WTC11 (cell line): ENCODE measurements at regions not wholly inside any gene's neighbourhood (a gene's known extent, or its start where the extent isn't known, plus 50 kb on each side); places are given as distances from the start of the nearest gene placed in this dataset.

Source experiments
- ATAC-seq: fragments of 200-7000 bp; cut with Tn5 transposase; 2 replicates; pipeline ENCODE4 v1.10.0; 2021; ENCODE audit warnings: mild to moderate bottlenecking, moderate library complexity
- CTCF ChIA-PET: fragments of 300-600 bp; sonication (Branson Sonifier 250); formaldehyde crosslinking; loops from one replicate; lab custom pipeline; 2021; ENCODE audit warnings: antibody characterized with exemption; lab: Charles Lee
- POLR2A ChIA-PET: fragments of 350-600 bp; sonication (Branson Sonifier 250); formaldehyde crosslinking; loops from one replicate; lab custom pipeline; 2021; ENCODE audit warnings: antibody characterized with exemption; lab: Charles Lee
- DNase-seq: peaks from one replicate; pipeline ENCODE4 v3.0.0; 2021; ENCODE audit warnings: low spot score
- H3K27ac Mint-ChIP-seq: 2 replicates; pipeline ENCODE4 v1.8.0; 2021; ENCODE audit warnings: mixed read lengths
- H3K27me3 Mint-ChIP-seq: 2 replicates; pipeline ENCODE4 v1.8.0; 2021; ENCODE audit warnings: low read depth, mild to moderate bottlenecking, moderate library complexity, mixed read lengths
- H3K36me3 Mint-ChIP-seq: 2 replicates; pipeline ENCODE4 v1.8.0; 2021; ENCODE audit warnings: mixed read lengths
- H3K4me1 Mint-ChIP-seq: 2 replicates; pipeline ENCODE4 v1.8.0; 2022; ENCODE audit warnings: mixed read lengths
- H3K4me3 Mint-ChIP-seq: 2 replicates; pipeline ENCODE4 v1.8.0; 2021; ENCODE audit warnings: mild to moderate bottlenecking, moderate library complexity, mixed read lengths
- H3K9me3 Mint-ChIP-seq: 2 replicates; pipeline ENCODE4 v1.8.0; 2021; ENCODE audit warnings: mixed read lengths
- CREM ChIP-seq: sonication (generic); formaldehyde crosslinking; IDR thresholded peaks from 2 replicates; pipeline ENCODE4 v1.8.1; 2022; ENCODE audit warnings: mild to moderate bottlenecking, missing genetic modification reagents, moderate library complexity
- ESRRA ChIP-seq: sonication (generic); formaldehyde crosslinking; IDR thresholded peaks from 2 replicates; pipeline ENCODE4 v1.8.1; 2022; ENCODE audit warnings: mild to moderate bottlenecking, missing genetic modification reagents, borderline replicate concordance
- NR3C1 ChIP-seq: sonication (generic); formaldehyde crosslinking; conservative IDR thresholded peaks from 2 replicates; pipeline ENCODE4 v1.8.1; 2023; ENCODE audit warnings: low read depth, mild to moderate bottlenecking, missing genetic modification reagents
- SMAD4 ChIP-seq: sonication (generic); formaldehyde crosslinking; IDR thresholded peaks from 2 replicates; pipeline ENCODE4 v1.8.0; 2022; ENCODE audit warnings: mild to moderate bottlenecking, missing genetic modification reagents
- TEAD1 ChIP-seq: sonication (generic); formaldehyde crosslinking; IDR thresholded peaks from 2 replicates; pipeline ENCODE4 v1.8.0; 2022; ENCODE audit warnings: mild to moderate bottlenecking, missing genetic modification reagents
- TEAD4 ChIP-seq: sonication (generic); formaldehyde crosslinking; IDR thresholded peaks from 2 replicates; pipeline ENCODE4 v1.8.0; 2022; ENCODE audit warnings: mild to moderate bottlenecking, missing genetic modification reagents
- ZNF138 ChIP-seq: sonication (generic); formaldehyde crosslinking; conservative IDR thresholded peaks from 2 replicates; pipeline ENCODE4 v1.8.1; 2022; ENCODE audit warnings: mild to moderate bottlenecking, moderate library complexity, missing genetic modification reagents
- ZNF396 ChIP-seq: fragments of 250-450 bp; sonication (Bioruptor Pico); IDR thresholded peaks from 2 replicates; pipeline ENCODE4 v1.8.0; 2021; ENCODE audit warnings: mild to moderate bottlenecking, moderate library complexity, borderline replicate concordance
- TF ChIP-seq, protein P1 (sequence below): sonication (generic); formaldehyde crosslinking; IDR thresholded peaks from 2 replicates; pipeline ENCODE4 v1.8.0; 2022; ENCODE audit warnings: mild to moderate bottlenecking, missing genetic modification reagents
- TF ChIP-seq, protein P2 (sequence below): sonication (generic); formaldehyde crosslinking; IDR thresholded peaks from 2 replicates; pipeline ENCODE4 v1.8.1; 2023; ENCODE audit warnings: mild to moderate bottlenecking, missing genetic modification reagents, borderline replicate concordance
- TF ChIP-seq, protein P3 (sequence below): sonication (generic); formaldehyde crosslinking; IDR thresholded peaks from 2 replicates; pipeline ENCODE4 v1.8.1; 2022; ENCODE audit warnings: low read depth, mild to moderate bottlenecking, moderate library complexity, missing genetic modification reagents, borderline replicate concordance
- TF ChIP-seq, protein P4 (sequence below): fragments of 250-450 bp; sonication (Bioruptor Pico); IDR thresholded peaks from 2 replicates; pipeline ENCODE4 v1.9.0; 2021; ENCODE audit warnings: mild to moderate bottlenecking
- TF ChIP-seq, protein P5 (sequence below): sonication (generic); formaldehyde crosslinking; IDR thresholded peaks from 2 replicates; pipeline ENCODE4 v1.8.1; 2023; ENCODE audit warnings: mild to moderate bottlenecking, moderate library complexity, missing genetic modification reagents
- TF ChIP-seq, protein P6 (sequence below): sonication (generic); formaldehyde crosslinking; IDR thresholded peaks from 2 replicates; pipeline ENCODE4 v1.8.1; 2022; ENCODE audit warnings: missing genetic modification reagents, borderline replicate concordance
- TF ChIP-seq, protein P7 (sequence below): fragments of 250-450 bp; sonication (Bioruptor Pico); conservative IDR thresholded peaks from 2 replicates; pipeline ENCODE4 v1.9.0; 2021; ENCODE audit warnings: mild to moderate bottlenecking
- TF ChIP-seq, protein P8 (sequence below): sonication (generic); formaldehyde crosslinking; IDR thresholded peaks from 2 replicates; pipeline ENCODE4 v1.8.1; 2023; ENCODE audit warnings: mild to moderate bottlenecking, missing genetic modification reagents, moderate library complexity

DNA sequence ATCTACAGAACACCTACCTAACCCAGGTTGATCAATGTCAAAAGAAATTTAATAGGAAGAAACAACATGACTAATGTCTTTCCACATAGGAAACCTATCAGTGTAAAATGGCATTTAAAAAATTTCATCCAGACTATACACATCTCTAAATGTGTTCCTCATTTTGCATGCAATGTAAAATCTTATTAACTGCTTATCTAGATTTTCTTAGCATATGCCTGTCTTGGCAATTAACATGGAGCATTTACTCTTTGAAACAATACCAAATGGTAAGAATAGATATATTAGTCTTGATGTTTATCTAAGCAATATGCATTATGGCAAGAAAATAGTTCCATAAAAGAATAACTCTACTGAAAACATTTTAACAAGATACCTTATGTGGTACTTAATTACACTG lies 199.8 kb downstream of the TRAM1L1 start:
- ChIA-PET POLR2A (no interaction called here), CTCF (no interaction called here)
- Mint-ChIP-seq H3K4me1 (peaks cover 10% of the 10 kb centered on the region), H3K27ac (no peak overlapping the region), H3K4me3 (no peak overlapping the region), H3K27me3 (no peaks in the 10 kb centered on the region), H3K9me3 (peaks cover 4% of the 10 kb centered on the region; the same call in 1 of the 2 replicates), H3K36me3 (no peaks in the 10 kb centered on the region)
- DNase-seq: no peak
- no peak for TF ChIP-seq TEAD4 (CRISPR knock-in tag)
- no peak for TF ChIP-seq TEAD1 (CRISPR knock-in tag)
- TF ChIP-seq, protein P1, sequence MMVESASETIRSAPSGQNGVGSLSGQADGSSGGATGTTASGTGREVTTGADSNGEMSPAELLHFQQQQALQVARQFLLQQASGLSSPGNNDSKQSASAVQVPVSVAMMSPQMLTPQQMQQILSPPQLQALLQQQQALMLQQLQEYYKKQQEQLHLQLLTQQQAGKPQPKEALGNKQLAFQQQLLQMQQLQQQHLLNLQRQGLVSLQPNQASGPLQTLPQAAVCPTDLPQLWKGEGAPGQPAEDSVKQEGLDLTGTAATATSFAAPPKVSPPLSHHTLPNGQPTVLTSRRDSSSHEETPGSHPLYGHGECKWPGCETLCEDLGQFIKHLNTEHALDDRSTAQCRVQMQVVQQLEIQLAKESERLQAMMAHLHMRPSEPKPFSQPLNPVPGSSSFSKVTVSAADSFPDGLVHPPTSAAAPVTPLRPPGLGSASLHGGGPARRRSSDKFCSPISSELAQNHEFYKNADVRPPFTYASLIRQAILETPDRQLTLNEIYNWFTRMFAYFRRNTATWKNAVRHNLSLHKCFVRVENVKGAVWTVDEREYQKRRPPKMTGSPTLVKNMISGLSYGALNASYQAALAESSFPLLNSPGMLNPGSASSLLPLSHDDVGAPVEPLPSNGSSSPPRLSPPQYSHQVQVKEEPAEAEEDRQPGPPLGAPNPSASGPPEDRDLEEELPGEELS (CRISPR knock-in tag): no peak
- TF ChIP-seq, protein P2, sequence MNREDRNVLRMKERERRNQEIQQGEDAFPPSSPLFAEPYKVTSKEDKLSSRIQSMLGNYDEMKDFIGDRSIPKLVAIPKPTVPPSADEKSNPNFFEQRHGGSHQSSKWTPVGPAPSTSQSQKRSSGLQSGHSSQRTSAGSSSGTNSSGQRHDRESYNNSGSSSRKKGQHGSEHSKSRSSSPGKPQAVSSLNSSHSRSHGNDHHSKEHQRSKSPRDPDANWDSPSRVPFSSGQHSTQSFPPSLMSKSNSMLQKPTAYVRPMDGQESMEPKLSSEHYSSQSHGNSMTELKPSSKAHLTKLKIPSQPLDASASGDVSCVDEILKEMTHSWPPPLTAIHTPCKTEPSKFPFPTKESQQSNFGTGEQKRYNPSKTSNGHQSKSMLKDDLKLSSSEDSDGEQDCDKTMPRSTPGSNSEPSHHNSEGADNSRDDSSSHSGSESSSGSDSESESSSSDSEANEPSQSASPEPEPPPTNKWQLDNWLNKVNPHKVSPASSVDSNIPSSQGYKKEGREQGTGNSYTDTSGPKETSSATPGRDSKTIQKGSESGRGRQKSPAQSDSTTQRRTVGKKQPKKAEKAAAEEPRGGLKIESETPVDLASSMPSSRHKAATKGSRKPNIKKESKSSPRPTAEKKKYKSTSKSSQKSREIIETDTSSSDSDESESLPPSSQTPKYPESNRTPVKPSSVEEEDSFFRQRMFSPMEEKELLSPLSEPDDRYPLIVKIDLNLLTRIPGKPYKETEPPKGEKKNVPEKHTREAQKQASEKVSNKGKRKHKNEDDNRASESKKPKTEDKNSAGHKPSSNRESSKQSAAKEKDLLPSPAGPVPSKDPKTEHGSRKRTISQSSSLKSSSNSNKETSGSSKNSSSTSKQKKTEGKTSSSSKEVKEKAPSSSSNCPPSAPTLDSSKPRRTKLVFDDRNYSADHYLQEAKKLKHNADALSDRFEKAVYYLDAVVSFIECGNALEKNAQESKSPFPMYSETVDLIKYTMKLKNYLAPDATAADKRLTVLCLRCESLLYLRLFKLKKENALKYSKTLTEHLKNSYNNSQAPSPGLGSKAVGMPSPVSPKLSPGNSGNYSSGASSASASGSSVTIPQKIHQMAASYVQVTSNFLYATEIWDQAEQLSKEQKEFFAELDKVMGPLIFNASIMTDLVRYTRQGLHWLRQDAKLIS (CRISPR knock-in tag): no peak
- TF ChIP-seq, protein P3, sequence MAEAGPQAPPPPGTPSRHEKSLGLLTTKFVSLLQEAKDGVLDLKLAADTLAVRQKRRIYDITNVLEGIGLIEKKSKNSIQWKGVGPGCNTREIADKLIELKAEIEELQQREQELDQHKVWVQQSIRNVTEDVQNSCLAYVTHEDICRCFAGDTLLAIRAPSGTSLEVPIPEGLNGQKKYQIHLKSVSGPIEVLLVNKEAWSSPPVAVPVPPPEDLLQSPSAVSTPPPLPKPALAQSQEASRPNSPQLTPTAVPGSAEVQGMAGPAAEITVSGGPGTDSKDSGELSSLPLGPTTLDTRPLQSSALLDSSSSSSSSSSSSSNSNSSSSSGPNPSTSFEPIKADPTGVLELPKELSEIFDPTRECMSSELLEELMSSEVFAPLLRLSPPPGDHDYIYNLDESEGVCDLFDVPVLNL (CRISPR knock-in tag): no peak
- TF ChIP-seq CREM (CRISPR knock-in tag): no peak
- TF ChIP-seq, protein P4, sequence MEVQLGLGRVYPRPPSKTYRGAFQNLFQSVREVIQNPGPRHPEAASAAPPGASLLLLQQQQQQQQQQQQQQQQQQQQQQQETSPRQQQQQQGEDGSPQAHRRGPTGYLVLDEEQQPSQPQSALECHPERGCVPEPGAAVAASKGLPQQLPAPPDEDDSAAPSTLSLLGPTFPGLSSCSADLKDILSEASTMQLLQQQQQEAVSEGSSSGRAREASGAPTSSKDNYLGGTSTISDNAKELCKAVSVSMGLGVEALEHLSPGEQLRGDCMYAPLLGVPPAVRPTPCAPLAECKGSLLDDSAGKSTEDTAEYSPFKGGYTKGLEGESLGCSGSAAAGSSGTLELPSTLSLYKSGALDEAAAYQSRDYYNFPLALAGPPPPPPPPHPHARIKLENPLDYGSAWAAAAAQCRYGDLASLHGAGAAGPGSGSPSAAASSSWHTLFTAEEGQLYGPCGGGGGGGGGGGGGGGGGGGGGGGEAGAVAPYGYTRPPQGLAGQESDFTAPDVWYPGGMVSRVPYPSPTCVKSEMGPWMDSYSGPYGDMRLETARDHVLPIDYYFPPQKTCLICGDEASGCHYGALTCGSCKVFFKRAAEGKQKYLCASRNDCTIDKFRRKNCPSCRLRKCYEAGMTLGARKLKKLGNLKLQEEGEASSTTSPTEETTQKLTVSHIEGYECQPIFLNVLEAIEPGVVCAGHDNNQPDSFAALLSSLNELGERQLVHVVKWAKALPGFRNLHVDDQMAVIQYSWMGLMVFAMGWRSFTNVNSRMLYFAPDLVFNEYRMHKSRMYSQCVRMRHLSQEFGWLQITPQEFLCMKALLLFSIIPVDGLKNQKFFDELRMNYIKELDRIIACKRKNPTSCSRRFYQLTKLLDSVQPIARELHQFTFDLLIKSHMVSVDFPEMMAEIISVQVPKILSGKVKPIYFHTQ (CRISPR knock-in tag): no peak
- TF ChIP-seq NR3C1: no peak
- no peak for ATAC-seq

DNA sequence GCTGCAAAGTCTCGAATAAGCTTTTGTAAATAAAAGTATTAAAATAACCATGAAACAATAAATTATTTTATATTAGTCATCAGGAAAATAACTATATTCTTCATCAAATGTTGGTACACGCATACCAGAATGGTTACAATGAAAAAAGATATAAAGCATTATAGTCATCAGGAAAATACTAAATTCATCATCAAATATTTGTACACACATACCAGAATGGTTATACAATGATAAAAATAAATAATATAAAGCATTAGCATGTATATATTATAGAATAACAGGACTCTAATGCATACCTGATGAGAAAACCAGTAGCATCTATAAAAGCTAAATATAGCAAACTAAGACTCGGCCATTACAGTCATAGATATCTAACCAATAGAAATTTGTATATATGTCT lies 202.9 kb downstream of the TRAM1L1 start:
- DNase-seq: no peak
- H3K4me1 Mint-ChIP-seq: peaks cover 10% of the 10 kb centered on the region
- TF ChIP-seq ZNF396 (CRISPR knock-in tag): no peak
- TF ChIP-seq, protein P5, sequence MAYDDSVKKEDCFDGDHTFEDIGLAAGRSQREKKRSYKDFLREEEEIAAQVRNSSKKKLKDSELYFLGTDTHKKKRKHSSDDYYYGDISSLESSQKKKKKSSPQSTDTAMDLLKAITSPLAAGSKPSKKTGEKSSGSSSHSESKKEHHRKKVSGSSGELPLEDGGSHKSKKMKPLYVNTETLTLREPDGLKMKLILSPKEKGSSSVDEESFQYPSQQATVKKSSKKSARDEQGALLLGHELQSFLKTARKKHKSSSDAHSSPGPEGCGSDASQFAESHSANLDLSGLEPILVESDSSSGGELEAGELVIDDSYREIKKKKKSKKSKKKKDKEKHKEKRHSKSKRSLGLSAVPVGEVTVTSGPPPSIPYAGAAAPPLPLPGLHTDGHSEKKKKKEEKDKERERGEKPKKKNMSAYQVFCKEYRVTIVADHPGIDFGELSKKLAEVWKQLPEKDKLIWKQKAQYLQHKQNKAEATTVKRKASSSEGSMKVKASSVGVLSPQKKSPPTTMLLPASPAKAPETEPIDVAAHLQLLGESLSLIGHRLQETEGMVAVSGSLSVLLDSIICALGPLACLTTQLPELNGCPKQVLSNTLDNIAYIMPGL (CRISPR knock-in tag): no peak
- TF ChIP-seq ESRRA (CRISPR knock-in tag): no peak
- TF ChIP-seq, protein P6, sequence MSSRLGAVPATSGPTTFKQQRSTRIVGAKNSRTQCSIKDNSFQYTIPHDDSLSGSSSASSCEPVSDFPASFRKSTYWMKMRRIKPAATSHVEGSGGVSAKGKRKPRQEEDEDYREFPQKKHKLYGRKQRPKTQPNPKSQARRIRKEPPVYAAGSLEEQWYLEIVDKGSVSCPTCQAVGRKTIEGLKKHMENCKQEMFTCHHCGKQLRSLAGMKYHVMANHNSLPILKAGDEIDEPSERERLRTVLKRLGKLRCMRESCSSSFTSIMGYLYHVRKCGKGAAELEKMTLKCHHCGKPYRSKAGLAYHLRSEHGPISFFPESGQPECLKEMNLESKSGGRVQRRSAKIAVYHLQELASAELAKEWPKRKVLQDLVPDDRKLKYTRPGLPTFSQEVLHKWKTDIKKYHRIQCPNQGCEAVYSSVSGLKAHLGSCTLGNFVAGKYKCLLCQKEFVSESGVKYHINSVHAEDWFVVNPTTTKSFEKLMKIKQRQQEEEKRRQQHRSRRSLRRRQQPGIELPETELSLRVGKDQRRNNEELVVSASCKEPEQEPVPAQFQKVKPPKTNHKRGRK: no peak
- TF ChIP-seq, protein P3 (CRISPR knock-in tag): no peak
- no peak for TF ChIP-seq SMAD4 (CRISPR knock-in tag)
- TF ChIP-seq, protein P7, sequence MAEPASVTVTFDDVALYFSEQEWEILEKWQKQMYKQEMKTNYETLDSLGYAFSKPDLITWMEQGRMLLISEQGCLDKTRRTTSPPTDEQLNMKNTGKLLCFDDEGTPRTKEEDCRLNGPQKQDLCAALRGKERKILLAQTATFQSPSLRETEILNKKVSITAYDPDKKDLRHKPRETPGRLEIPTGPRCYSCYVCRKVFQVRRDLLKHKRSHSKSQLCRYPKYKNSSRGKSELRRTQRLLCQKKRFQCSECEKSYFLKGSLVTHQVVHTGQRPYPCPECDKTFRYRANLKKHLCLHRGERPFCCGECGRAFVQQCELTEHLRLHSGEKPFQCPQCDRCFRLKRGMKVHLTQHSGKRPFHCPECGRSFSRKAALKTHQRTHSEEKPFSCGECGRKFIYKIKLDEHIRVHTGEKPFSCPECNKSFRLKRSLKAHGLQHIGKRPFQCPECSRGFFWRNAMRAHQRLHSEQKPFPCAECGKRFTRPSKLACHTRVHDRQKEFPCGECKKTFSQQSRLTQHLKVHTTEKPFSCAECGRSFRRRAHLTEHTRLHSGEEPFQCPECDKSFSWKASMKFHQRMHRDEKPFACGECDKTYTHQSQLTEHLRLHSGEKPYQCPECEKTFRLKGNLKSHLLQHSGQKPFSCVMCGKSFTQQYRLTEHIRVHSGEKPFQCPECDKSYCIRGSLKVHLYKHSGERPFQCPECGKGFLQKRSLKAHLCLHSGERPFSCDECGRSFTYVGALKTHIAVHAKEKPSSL (CRISPR knock-in tag): no peak
- TF ChIP-seq ZNF138: no peak
- TF ChIP-seq, protein P8, sequence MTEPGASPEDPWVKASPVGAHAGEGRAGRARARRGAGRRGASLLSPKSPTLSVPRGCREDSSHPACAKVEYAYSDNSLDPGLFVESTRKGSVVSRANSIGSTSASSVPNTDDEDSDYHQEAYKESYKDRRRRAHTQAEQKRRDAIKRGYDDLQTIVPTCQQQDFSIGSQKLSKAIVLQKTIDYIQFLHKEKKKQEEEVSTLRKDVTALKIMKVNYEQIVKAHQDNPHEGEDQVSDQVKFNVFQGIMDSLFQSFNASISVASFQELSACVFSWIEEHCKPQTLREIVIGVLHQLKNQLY (CRISPR knock-in tag): no peak

More for the DNA sequence above, 202.9 kb downstream of the TRAM1L1 start:
- CTCF ChIA-PET: no interaction called here
- Mint-ChIP-seq H3K9me3 (peaks cover 4% of the 10 kb centered on the region; the same call in 1 of the 2 replicates), H3K4me3 (no peak overlapping the region), H3K27me3 (no peaks in the 10 kb centered on the region), H3K36me3 (no peaks in the 10 kb centered on the region), H3K27ac (no peak overlapping the region)
- no peak for ATAC-seq
- POLR2A ChIA-PET: no interaction called here
